M059J (cell line): ENCODE measurements at regions not wholly inside any gene's neighbourhood (a gene's known extent, or its start where the extent isn't known, plus 50 kb on each side); places are given as distances from the start of the nearest gene placed in this dataset.

Source experiments
- DNase-seq: peaks from one replicate; pipeline ENCODE4 v3.0.0-alpha.2; 2012; ENCODE audit warnings: low read depth

- peak; percentile 84 for DNase-seq
Measured at GRCh38 chr2:196482119-196483065, 157.1 kb upstream of the CCDC150 start.

- DNase-seq, result no peak
Measured at GRCh38 chr2:196486146-196486545, 153.4 kb upstream of the CCDC150 start.

- no peak for DNase-seq
Measured at GRCh38 chr2:196487417-196487816, 152.1 kb upstream of the CCDC150 start.

- DNase-seq, result no peak
Measured at GRCh38 chr2:196489371-196489770, 150.1 kb upstream of the CCDC150 start.

DNA sequence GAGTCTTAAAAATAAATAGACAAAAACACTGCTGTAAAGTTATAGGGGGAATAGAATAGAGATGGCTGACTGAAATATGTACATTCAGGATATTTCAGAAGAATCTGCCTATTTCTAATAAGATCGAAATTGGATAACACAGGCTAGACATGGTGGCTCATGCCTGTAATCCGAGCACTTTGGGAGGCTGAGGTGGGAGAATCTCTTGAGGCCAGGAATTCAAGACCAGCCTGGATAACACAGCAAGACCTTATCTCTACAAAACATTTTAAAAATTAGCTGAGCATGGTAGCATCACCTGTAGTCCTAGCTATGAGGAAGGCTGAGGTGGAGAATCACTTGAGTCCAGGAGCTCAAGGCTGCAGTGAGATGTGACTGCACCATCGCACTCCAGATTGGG, 146.6 kb upstream of the CCDC150 start:
- DNase-seq, result no peak

DNA sequence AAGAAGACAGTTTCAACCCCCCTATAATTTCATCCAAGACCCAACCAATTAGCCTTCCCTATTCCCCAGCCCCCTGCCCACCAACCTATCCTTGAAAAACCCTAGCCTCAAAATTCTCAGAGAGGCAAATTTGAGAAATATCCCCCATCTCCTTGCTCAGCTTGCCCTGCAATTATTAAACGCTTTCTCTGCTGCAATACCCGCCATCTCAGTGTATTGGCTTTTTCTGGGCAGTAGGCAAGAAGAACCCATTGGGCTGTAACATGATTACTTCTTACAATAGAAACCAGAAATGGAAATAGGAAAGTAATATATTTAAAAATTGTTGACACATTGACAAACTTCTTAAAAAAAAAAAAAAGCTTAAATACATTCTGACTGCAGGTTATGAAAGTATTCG, 140.6 kb upstream of the CCDC150 start:
- DNase-seq, result no peak

DNA sequence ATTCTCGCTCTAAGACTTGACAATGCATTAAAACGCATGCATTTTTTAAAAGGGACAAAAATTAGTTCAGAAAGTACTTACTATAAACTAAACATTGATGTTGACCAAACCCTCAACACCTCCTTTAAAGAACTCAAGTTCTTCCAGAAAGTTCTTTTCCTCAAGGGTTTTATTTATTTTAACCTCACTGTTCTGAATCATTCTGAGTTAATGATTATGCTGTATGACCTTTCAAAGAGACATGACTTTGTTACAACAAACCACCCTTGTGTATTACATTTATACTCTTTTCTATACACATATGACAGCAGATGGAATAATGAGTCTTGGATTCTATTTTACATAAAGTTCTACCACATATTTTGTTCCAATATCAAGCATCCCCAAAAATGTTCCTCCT, 139.8 kb upstream of the CCDC150 start:
- DNase-seq, result no peak

- DNase-seq, result peak; percentile 78
Measured at GRCh38 chr2:196500686-196501431, 138.7 kb upstream of the CCDC150 start.

- no peak for DNase-seq
Measured at GRCh38 chr2:196501836-196502235, 137.7 kb upstream of the CCDC150 start.

DNA sequence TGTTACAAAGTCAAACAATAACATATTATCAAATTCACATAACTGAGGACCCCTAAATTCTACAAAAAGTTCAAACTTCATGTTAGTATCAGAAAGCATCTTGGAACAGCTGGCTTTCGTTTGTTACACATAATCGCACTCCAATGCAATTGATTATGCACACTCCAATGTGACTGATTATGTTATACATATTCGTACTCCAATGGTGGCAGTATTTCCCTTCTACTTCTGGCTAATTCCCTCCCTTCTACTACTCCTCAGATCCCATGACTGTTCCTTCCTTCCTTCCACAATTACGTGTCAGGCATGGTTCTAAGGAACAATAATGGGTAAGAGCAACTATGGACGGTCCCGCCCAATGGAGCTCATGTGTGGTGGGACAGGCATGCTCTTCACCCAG, 137.1 kb upstream of the CCDC150 start:
- DNase-seq, result no peak

DNA sequence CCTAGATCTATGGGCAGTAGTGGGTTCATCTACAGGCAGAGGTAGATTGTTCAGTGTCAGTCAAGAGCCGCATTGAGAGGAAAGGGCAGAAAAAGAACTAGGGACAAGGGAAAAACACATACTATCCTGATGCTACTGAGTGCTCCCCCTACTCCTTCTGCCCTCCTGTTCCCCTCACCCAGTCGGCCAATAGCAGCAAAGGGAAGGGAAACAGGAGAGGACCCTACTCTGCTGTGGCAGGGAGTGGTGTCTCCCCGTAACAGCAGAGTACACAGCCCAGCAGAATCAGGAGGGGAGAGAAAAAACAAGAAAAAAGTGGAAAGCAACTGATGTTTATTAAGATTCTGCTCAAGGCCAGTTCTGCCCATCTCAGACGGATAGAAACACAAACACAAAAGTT, 136.1 kb upstream of the CCDC150 start:
- no peak for DNase-seq

DNA sequence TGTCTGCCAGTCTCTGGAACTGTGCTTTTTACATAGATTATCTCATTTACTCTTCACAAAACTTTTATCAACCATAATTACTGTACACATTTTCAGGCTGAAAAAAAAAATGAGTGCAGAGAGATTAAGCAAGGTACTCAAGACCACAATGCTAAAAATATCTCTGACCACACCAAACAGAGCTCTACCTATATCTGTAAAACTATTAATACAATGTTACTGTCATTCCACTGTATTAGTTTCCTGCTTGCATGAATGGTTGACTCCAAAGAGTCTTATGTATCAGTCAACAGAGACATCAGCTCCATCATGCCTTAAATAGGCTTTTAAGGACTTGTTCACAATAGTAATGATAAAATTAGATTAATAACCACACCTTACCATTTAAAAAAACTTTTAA, 134.7 kb upstream of the CCDC150 start:
- no peak for DNase-seq

DNA sequence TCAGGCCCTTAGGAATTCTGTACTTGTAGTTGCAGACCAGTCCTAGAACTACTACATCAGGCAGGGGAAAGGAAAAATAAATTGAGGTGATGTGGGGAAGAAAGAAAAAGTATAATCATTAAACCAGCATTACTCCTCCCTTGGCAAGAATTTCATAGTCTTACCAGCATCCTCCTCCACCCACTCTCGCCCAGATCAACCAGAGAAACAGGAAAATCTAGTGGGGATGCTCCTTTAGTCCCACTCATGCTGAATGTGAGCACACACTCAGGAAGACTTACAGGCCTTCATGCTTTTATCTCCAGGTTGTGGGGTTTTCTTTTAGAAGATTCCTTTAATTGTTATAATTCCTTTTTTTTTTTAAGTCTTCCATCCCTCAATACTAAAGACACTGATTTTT, 129.3 kb upstream of the CCDC150 start:
- no peak for DNase-seq

DNA sequence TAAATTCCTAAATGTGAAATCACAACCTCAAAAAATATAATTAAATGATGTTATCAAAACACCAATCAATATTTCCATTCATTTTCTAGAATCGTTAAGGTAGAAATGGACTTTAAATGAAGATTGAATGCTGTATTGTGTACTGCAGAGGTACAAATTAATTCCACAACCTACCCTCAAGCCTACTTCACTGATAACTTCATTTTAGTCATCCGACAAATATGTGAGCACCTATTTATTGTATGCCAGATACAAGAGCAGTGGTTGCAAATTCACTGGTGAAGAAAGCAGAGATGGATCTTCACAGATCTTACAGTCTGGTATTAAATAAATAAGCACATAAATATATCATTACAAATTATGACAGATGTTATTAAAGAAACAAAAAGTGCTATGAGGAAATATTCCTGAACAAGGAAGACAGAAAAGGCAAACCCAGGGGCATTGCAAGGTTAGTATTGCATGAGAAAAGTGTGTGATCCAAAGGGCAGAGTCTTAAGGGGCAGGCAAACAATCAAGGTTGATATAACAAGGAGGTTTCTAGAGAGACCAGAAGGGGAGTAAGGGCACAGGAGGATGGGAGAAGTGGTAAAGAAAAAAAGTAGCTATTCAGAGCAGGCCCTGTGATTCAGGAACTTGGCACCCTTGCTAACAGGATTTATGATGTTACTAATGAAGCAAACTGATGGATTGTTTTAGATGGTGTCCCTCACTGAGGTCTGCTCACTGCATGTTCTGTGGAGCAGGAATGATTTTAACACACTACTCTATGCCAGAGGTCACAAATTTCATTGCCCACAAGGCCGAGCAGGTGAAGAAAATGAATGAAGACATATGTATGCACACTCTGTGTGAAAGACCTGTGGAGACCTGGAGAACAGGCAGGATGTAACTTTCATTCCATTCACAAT, 128.0 kb upstream of the CCDC150 start:
- peak; percentile 36 for DNase-seq

- no peak for DNase-seq
Measured at GRCh38 chr2:196513796-196514526, 125.6 kb upstream of the CCDC150 start.

GRCh38 chr2:196514641-196515040, 124.9 kb upstream of the CCDC150 start:
- no peak for DNase-seq

GRCh38 chr2:196515051-196515450, 124.5 kb upstream of the CCDC150 start:
- DNase-seq, result no peak

DNA sequence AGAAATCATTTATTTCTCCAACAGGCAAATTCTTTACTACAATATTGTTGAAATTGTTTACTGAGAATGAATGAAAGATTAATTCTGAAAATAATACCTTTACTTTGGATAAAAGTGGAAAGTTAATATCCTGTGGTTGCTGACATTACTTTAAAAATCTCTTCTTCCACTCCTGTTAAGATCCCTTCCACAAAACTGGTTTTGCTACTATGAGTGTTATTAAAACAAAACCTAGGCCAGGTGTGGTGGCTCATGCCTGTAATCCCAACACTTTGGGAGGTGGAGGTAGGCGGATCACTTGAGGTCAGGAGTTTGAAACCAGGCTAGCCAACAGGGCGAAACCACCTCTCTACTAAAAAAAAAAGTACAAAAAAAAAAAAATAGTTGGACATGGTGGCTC, 123.9 kb upstream of the CCDC150 start:
- no peak for DNase-seq

DNA sequence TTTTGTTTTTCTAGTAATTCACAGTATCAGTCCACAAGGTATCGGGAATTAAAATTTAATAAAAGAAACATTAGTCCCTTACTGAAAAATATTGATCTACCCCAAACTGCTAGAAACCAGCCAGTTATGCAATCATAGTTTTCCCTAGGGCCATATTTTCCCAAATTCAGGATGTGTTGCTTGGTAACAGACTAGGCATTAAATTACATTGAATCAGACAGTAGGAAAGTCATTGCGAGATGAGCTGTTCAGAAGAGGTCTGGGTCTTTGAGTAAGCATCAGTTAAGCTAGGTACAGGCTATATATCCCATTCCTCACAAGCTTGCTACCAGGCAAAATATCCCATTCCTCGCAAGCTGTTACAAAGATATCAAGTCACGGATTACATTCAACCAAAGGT, 123.0 kb upstream of the CCDC150 start:
- DNase-seq, result peak; percentile 29

DNA sequence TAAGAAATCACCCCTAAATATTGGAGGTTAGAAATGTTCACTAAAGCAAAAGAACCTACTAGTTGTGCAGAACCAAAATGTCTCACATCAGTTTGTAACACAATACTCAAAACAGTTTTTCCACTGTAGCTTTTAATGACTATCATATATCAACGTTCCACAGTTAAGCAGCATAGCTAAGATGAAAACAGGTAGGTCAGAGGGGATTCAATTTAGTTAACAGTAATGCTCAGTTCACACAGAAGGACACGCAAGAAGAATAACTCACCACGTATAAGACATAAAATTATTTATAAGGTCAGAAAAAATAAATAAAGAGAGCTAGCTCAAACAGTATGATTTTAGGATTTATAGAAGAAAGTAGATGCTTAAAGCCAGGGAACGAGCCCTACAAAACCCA, 118.9 kb upstream of the CCDC150 start:
- no peak for DNase-seq
